ENCODE measurements at regions not wholly inside any gene's neighbourhood (a gene's known extent, or its start where the extent isn't known, plus 50 kb on each side); places are given as distances from the start of the nearest gene placed in this dataset.
"Not testable (repeated sequence)": the region's sequence is repeated elsewhere in the genome, so short reads cannot be mapped to it uniquely, and the experiment has no call there.

- DNase-seq (ENCODE audit: low read depth), result no peak
- no peak for TF ChIP-seq CTCF (IDR thresholded peaks at IDR 0.05; ENCODE audit: insufficient read depth, low read length)
Measured at GRCh38 chr10:28996947-28997551, 291.8 kb upstream of the LYZL1 start.

GRCh38 chr10:28997734-28998133 is 291.1 kb upstream of the LYZL1 start:
- TF ChIP-seq CTCF (IDR thresholded peaks at IDR 0.05; ENCODE audit: insufficient read depth, low read length), result no peak
- peak; percentile 22 for DNase-seq (ENCODE audit: low read depth)
- no peak overlapping the region for H3K4me3 ChIP-seq (ENCODE audit: low read depth, low read length)

More at GRCh38 chr10:28996947-28997551, 291.8 kb upstream of the LYZL1 start:
- H3K4me3 ChIP-seq (ENCODE audit: low read depth, low read length), result no peak overlapping the region

DNA sequence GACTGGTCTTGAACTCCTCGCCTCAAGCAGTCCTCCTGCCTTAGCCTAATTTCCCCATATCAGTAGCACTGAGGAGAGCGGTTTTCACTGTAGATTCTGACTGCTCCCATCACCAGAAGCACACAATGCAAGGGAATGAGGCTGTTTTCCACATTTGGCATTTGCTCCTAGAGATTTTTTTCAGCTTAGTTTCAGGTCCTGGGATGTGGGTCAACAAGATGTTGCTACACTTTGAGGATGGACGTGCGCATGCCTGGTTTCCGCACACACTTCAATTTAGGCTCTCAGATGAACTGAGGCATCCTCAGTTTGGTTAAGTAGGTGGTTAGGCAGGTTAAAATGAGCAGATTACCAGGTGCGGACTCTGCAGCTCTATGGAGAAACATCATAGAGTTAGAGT is 287.1 kb upstream of the LYZL1 start:
- no peak overlapping the region for H3K4me3 ChIP-seq (ENCODE audit: low read depth, low read length)
- no peak for DNase-seq (ENCODE audit: low read depth)
- TF ChIP-seq CTCF (IDR thresholded peaks at IDR 0.05; ENCODE audit: insufficient read depth, low read length), result no peak

DNA sequence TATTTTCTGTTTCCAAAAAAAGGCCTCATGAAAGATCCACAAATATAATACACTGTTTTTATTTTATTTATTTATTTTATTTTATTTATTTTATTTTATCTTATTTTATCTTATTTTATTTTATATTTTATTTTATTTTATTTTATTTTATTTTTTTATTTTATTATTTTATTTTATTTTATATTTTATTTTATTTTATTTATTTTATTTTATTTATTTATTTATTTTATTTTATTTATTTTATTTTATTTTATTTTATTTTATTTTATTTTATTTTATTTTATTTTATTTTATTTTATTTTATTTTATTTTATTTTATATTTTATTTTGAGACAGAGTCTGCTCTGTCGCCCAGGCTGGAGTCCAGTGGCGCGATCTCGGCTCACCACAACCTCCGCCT is 285.9 kb upstream of the LYZL1 start:
- not testable (repeated sequence) for DNase-seq (ENCODE audit: low read depth); H3K4me3 ChIP-seq (ENCODE audit: low read depth, low read length)

DNA sequence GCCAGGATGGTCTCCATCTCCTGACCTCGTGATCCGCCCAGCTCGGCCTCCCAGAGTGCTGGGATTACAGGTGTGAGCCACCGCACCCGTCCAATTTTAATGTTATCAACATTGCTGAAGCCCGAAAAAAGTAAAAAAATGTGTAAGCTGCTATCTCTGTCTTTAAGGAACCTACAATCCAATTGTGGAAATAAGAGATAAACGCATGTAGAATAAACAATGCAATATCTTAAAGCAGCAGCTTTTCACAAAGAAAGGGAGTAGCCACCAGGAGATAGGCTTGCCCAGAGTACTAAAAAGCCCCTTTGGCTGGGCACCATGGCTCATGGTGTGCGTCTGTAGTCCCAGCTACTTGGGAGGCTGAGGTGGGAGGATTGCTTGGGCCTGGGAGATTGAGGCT is 282.9 kb upstream of the LYZL1 start:
- no peak overlapping the region for H3K4me3 ChIP-seq (ENCODE audit: low read depth, low read length)
- DNase-seq (ENCODE audit: low read depth), result no peak
- no peak for TF ChIP-seq CTCF (IDR thresholded peaks at IDR 0.05; ENCODE audit: insufficient read depth, low read length)

- H3K4me3 ChIP-seq (ENCODE audit: low read depth, low read length), result no peak overlapping the region
- TF ChIP-seq CTCF (IDR thresholded peaks at IDR 0.05; ENCODE audit: insufficient read depth, low read length), result no peak
- no peak for DNase-seq (ENCODE audit: low read depth)
Measured at GRCh38 chr10:29007370-29007747, 281.5 kb upstream of the LYZL1 start.

DNA sequence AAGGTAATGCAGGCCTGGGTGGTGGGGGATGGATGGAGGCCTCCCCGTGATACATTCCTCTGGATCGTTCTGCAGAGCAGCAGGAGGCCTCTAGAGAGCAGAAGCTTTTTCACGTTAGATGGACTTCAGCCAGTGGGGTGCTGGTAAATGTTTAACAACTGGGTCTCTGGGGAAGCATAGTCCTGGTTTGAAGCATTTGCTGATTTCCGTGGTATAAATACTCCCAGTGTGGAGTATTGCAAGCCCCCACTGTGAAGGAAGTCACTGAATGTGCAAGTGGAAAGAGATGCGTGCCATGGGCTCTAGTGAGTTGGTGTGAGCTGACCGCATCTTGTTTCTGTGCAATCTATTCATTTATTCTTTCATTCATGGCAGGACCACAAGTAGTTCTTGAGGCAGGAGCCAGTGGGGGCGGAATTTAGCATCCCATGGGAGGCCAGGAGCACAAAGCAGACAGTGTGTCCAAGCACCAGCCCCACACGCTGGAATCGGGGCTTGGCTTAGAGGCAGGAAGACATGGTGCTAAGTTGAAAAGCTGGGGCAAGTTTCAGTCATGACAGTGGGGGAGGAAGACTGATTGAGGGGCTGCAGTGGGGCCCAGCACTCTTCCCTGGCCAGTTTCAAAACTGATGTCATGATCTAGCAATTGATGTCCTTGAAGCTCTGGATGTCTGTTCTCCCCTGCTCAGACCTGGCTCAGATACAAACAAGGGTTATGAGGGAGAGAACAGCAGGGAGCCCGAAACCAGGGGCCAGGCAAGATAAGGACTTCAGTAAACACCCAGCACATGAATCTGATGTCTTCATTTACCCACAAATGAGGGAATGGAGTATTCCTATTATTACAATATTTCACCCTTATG is 280.9 kb upstream of the LYZL1 start:
- DNase-seq (ENCODE audit: low read depth), result no peak
- TF ChIP-seq CTCF (IDR thresholded peaks at IDR 0.05; ENCODE audit: insufficient read depth, low read length), result no peak
- no peak overlapping the region for H3K4me3 ChIP-seq (ENCODE audit: low read depth, low read length)
